ENCODE measurements at regions not wholly inside any gene's neighbourhood (a gene's known extent, or its start where the extent isn't known, plus 50 kb on each side); places are given as distances from the start of the nearest gene placed in this dataset.
"Not testable (repeated sequence)": the region's sequence is repeated elsewhere in the genome, so short reads cannot be mapped to it uniquely, and the experiment has no call there.

DNA sequence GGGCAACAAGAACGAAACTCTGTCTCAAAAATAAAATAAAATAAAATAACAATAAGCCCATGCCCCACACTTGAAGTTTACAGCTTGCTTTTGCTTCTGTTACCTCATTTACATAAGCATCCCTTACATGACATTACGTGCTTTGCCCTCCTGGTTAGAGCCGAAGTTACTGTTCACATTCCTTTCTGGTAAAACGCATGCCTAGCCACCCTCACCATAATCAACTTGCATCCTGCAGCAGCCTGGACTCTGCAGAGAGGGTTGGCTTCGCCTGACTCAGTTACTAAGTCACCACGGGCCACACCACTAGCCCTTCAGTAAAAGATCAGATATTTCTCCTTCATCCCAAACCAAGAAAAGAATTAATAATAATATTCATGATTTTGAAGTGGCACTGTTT is 736.0 kb upstream of the AUTS2 start:
- TF ChIP-seq JUND (IDR thresholded peaks at IDR 0.05; ENCODE audit: low read depth), result no peak
- DNase-seq (ENCODE audit: low read depth in 1 of 2, low spot score in 1 of 2), result no peak
- in situ Hi-C loops (cut with HindIII; ENCODE audit: low pct_unique_long_range_greater_than_20kb, low sequenced_read_pairs), result no loop called here

DNA sequence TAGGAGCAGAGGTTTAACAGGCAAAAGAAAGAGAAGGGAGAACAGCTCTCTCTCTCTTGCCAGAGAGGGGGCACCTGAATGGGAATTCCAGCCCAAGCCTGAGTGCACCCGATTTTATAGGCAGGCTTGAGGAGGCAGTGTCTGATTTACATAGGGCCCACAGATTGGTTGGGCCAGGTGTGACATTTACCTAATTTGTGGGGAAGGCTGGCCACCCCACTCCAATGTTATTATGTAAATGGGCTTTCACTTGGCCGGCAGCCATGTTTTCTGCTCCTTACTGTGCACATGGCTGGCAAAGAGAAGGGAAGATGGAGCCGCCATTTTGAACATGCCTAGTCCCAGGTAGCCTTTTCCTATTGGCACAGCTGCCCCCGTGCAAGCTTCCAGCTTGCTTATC is 735.5 kb upstream of the AUTS2 start:
- TF ChIP-seq JUND (IDR thresholded peaks at IDR 0.05; ENCODE audit: low read depth), result no peak
- DNase-seq (ENCODE audit: low read depth in 1 of 2, low spot score in 1 of 2), result peak in 1 of 2 experiments; percentile 30
- in situ Hi-C loops (cut with HindIII; ENCODE audit: low pct_unique_long_range_greater_than_20kb, low sequenced_read_pairs), result no loop called here

DNA sequence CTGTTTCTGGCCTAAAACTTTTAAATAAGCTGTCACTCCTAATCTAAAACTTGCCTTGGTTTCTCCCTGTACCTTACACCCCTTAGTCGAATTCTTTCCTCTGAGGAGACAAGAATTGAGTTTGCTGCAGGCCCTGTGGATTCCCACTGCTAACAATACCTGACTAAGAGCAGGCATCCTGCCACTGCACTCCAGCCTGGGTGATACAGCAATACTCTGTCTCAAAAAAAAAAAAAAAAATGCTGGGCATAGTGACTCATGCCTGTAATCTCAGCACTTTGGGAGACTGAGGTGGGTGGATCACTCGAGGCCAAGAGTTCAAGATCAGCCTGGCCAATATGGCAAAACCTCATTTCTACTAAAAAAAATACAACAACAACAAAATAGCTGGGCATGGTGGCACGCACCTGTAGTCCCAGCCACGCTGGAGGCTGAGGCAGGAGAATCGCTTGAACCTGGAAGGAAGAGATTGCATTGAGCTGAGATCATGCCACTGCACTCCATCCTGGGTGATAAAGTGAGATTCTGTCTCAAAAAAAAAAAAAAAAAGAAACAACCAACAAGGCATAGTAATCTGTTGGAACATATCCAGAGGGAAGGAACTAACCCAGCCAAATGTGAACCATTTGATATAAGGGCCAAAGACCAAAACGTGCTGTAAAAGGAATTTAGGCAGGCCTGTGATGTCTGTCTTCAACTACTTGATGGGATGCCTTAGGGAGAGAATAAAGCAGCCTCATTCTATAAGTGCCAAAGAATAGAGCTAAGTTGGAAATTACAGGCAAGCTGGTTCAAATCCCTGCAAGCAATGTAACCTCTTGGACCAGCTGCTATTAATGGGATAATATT is 732.7 kb upstream of the AUTS2 start:
- DNase-seq (ENCODE audit: low read depth in 1 of 2, low spot score in 1 of 2), result no peak
- TF ChIP-seq JUND (IDR thresholded peaks at IDR 0.05; ENCODE audit: low read depth), result no peak
- in situ Hi-C loops (cut with HindIII; ENCODE audit: low pct_unique_long_range_greater_than_20kb, low sequenced_read_pairs), result no loop called here

DNA sequence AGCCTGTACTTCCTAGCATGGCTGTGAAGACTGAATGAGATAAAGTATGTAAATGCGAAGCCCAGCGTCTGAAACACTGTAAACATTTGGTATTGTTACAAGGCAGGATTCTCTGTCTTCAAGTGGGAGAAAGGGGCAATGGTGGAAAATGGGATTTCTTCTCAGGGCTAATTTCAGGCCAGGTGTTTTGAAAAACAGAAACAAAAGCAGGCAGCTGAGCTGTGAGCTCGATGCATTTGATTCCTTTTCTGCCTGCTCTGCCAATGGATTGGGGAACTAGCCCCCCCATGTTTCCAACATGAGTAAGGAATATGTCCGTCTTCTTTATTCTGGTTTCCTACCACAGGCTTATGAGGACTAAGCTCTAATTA is 732.1 kb upstream of the AUTS2 start:
- in situ Hi-C loops (cut with HindIII; ENCODE audit: low pct_unique_long_range_greater_than_20kb, low sequenced_read_pairs), result no loop called here
- no peak for TF ChIP-seq JUND (IDR thresholded peaks at IDR 0.05; ENCODE audit: low read depth)

DNA sequence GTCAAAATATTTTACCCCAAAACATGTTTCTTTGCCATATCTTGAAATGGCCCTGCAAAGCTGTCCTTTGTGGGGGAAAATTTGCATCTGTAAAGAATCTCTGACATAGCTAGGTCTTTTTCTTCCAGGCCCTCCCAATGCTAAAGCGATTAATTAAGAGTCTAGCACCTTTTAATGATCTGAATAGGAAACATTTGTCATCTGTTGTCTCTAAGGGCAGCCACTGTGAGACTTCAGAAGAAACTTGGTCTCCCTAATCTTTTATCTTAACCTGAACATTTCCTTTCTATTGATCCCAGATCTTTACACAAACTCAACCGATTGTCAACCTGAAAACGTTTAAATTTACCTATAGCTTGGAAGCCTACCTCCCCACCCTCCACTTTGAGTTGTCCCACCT is 731.6 kb upstream of the AUTS2 start:
- DNase-seq (ENCODE audit: low read depth in 1 of 2, low spot score in 1 of 2); in situ Hi-C loops (cut with HindIII; ENCODE audit: low pct_unique_long_range_greater_than_20kb, low sequenced_read_pairs): not testable (repeated sequence)

More for the DNA sequence above, 732.1 kb upstream of the AUTS2 start:
- DNase-seq (ENCODE audit: low read depth in 1 of 2, low spot score in 1 of 2), result no peak

DNA sequence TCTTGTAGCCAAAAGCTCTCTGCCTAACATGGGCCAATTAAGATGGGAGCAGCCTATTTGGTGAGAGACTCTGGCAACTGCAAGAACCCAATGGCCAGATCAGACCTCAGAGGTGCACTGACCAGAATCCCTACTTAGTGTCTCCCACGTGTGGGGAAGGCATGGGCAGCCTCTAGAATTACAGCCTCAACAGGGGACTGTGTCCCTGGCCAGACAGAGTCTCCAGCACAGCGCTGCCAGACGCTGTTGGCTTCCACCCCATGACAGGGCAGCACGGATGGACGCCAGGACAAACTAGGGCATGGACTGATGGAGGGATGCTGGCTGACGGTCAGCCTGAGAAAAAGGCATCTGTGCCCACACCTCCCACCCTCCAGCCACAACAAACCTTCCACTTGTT is 729.3 kb upstream of the AUTS2 start:
- no peak for TF ChIP-seq JUND (IDR thresholded peaks at IDR 0.05; ENCODE audit: low read depth)
- in situ Hi-C loops (cut with HindIII; ENCODE audit: low pct_unique_long_range_greater_than_20kb, low sequenced_read_pairs), result no loop called here
- DNase-seq (ENCODE audit: low read depth in 1 of 2, low spot score in 1 of 2), result no peak

DNA sequence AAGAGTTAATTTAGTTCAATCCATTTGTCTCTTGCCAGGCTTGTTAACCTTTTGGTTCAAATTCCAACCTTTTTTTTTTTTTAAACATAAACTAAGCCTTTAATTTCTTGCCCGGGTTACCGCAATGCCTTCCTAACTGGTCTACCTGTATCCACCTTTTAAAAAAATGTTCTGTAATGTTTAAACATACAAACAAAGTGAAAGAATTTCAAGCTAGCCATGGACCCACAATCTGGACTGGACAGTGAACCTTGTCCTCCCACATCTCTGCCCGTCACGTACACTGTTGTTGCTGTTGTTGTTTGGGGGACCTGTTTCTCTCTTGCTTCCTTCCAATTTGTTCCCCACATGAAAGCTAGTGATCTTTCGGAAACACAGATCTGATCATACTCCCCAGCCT is 724.7 kb upstream of the AUTS2 start:
- DNase-seq (ENCODE audit: low read depth in 1 of 2, low spot score in 1 of 2), result no peak
- no peak for TF ChIP-seq JUND (IDR thresholded peaks at IDR 0.05; ENCODE audit: low read depth)
- in situ Hi-C loops (cut with HindIII; ENCODE audit: low pct_unique_long_range_greater_than_20kb, low sequenced_read_pairs), result no loop called here

DNA sequence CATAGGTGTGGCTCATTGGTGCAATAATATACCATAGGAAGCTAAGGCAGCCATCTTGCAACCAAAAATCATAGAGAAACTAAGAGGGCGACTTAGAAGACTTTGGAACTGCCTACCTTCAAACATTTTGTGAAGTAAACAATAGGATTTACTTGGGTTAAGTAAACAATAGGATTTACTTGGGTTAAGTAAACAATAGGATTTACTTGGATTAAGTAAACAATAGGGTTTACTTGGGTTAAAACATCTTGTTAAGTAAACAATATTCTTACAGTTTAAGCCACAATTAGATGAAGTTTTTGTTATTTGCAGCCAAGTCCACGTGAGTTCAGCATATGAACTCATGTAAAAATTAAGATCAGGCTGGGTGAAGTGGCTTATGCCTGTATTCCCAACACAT is 722.4 kb upstream of the AUTS2 start:
- TF ChIP-seq JUND (IDR thresholded peaks at IDR 0.05; ENCODE audit: low read depth), result no peak
- in situ Hi-C loops (cut with HindIII; ENCODE audit: low pct_unique_long_range_greater_than_20kb, low sequenced_read_pairs), result no loop called here
- DNase-seq (ENCODE audit: low read depth in 1 of 2, low spot score in 1 of 2), result no peak

DNA sequence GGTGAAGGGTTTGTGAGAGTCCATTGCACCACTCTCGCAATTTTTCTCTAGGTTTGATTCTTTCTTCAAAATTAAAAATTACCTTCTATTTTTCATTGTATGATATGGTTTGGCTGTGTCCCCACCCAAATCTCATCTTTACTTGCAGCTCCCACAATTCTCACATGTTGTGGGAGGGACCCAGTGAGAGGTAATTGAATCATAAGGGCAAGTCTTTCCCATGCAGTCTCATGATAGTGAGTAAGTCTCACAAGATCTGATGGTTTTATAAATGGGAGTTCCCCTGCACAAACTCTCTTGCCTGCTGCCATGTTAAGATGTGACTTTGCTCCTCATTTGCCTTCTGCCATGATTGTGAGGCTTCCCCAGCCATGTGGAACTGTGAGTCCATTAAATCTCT is 711.2 kb upstream of the AUTS2 start:
- DNase-seq (ENCODE audit: low read depth in 1 of 2, low spot score in 1 of 2); in situ Hi-C loops (cut with HindIII; ENCODE audit: low pct_unique_long_range_greater_than_20kb, low sequenced_read_pairs): not testable (repeated sequence)

DNA sequence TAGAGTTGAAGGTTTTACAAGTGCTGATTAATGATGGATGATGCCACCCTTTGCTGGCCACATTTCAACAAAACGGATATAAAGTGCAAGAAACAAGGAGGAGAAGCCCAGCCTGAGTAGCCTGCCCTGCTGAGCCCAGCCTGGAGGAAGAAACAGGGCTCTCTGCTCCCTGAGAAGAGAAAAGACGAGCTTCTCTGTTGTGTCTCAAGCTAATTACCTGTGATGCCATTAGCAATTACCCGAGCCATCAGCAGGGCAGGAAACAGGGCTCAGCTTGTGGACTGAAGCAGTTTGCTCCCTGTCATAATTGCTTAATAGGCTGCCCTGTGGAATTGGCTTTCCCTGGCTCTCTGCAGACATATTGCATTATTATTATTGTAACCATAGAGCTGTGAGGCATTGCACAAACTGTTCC is 709.3 kb upstream of the AUTS2 start:
- DNase-seq (ENCODE audit: low read depth in 1 of 2, low spot score in 1 of 2), result no peak
- in situ Hi-C loops (cut with HindIII; ENCODE audit: low pct_unique_long_range_greater_than_20kb, low sequenced_read_pairs), result no loop called here

DNA sequence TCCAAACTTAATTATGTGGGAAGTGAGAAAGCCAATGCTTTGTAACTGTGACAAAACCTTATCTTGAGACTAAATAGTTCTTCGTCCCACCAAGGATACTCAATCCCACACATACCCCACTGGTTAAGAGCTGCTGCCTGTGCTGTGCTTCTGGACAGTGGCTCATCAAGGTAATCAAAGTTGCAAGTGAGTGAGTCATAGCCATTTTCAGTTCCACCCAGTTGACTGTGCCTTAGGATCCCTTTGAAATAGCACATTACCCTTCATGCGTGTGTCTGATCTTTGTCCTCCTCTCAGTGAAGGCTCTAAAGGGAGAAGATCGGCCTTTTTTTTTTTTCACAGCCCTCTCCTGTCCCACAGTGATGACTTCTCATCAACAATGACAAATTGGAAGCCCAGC is 706.0 kb upstream of the AUTS2 start:
- no peak for TF ChIP-seq JUND (IDR thresholded peaks at IDR 0.05; ENCODE audit: low read depth)
- in situ Hi-C loops (cut with HindIII; ENCODE audit: low pct_unique_long_range_greater_than_20kb, low sequenced_read_pairs), result no loop called here
- no peak for DNase-seq (ENCODE audit: low read depth in 1 of 2, low spot score in 1 of 2)

More for the DNA sequence above, 709.3 kb upstream of the AUTS2 start:
- no peak for TF ChIP-seq JUND (IDR thresholded peaks at IDR 0.05; ENCODE audit: low read depth)

DNA sequence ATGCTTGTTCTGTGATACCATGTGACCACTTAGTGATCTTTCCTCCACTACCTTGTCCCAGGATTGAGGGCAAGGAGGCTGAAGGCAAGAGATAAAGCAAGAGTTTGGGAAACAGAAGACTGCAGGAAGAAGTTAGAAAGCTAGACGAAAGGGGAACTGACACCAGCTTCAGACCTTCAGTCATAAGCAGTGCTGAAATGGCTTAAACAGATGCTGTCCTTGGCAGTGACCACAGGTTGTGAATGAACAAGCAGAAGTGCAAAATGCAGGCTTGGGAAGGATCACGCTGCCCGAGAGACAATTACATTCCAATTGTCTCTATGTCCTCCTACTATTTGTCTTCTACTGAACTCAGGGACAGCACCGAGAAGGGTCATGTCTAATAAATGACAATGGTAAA is 704.9 kb upstream of the AUTS2 start:
- no peak for TF ChIP-seq JUND (IDR thresholded peaks at IDR 0.05; ENCODE audit: low read depth)
- DNase-seq (ENCODE audit: low read depth in 1 of 2, low spot score in 1 of 2), result no peak
- in situ Hi-C loops (cut with HindIII; ENCODE audit: low pct_unique_long_range_greater_than_20kb, low sequenced_read_pairs), result no loop called here

DNA sequence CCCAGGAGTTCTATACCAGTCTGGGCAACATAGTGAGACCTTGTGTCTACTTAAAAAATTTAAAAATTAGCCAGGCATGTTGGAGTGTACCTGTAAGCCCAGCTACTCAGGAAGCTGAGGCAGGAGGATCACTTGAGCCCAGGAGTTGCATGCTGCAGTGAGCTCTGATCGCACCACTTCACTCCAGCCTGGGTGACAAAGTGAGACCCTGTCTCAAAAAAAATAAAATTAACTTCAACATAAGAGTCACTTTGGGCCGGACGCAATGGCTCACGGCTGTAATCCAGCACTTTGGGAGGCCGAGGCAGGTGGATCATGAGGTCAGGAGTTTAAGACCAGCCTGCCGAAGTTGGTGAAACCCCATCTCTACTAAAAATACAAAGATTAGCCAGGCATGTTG is 699.1 kb upstream of the AUTS2 start:
- in situ Hi-C loops (cut with HindIII; ENCODE audit: low pct_unique_long_range_greater_than_20kb, low sequenced_read_pairs); DNase-seq (ENCODE audit: low read depth in 1 of 2, low spot score in 1 of 2): not testable (repeated sequence)

DNA sequence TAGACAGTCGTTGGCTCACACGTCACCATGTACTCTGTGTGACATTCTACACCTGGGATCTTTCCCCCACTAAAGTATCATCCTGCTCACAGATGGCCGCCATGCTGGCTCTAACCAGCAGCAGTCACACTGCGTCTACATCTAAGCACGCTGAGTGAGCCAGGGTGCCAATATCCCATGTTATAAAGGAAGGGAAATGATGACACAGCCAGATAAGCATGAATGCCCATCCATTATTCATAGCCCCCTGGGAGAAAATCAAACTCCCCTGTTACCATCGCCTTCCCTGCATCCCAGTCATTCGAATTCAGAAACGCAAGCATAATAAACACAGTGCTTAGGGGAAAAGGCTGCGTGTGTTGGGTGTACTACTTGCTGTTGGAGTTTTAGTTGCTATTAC is 698.2 kb upstream of the AUTS2 start:
- in situ Hi-C loops (cut with HindIII; ENCODE audit: low pct_unique_long_range_greater_than_20kb, low sequenced_read_pairs), result no loop called here
- no peak for DNase-seq (ENCODE audit: low read depth in 1 of 2, low spot score in 1 of 2)
- TF ChIP-seq JUND (IDR thresholded peaks at IDR 0.05; ENCODE audit: low read depth), result no peak
